Gastrocnemius medialis (tissue), 4 donors: ENCODE measurements at regions not wholly inside any gene's neighbourhood (a gene's known extent, or its start where the extent isn't known, plus 50 kb on each side); places are given as distances from the start of the nearest gene placed in this dataset.

Experiments
- ATAC-seq, 2 donors: fragments of 150-250 bp; one replicate each; pipeline ENCODE4 v1.9.1; 2016
- DNase-seq, 2 donors: peaks; one replicate each; pipeline ENCODE4 v3.0.0-alpha.2; 2019
- H3K27ac ChIP-seq, 4 donors: fragments of 200-600 bp; sonication (generic); 1 replicate in 1 of 4; 2 replicates in 3 of 4; pipeline ENCODE4 v1.5.1; 2016 to 2018; ENCODE audit warnings: mild to moderate bottlenecking in 2 of 4, moderate library complexity in 1 of 4
- H3K27me3 ChIP-seq, 3 donors: fragments of 200-600 bp; sonication (generic) in 2 of 3; 1 replicate in 1 of 3; 2 replicates in 2 of 3; pipeline versions ENCODE4 v1.5.1 to v1.6.0; 2016 to 2019; ENCODE audit warnings: mild to moderate bottlenecking in 1 of 3, moderate library complexity in 1 of 3
- H3K36me3 ChIP-seq, 2 donors: fragments of 200-600 bp; sonication (generic) in 1 of 2; one replicate each; pipeline ENCODE4 v1.5.1; 2017 to 2018
- H3K4me1 ChIP-seq, 2 donors: fragments of 200-600 bp; sonication (generic) in 1 of 2; one replicate each; pipeline ENCODE4 v1.5.1; 2016 to 2017; ENCODE audit warnings: mild to moderate bottlenecking in 2 of 2
- H3K4me3 ChIP-seq, 4 donors: fragments of 200-600 bp; sonication (generic) in 3 of 4; 1 replicate in 1 of 4; 2 replicates in 3 of 4; pipeline ENCODE4 v1.5.1; 2016 to 2019; ENCODE audit warnings: mild to moderate bottlenecking in 2 of 4
- H3K9me3 ChIP-seq, 3 donors: fragments of 200-600 bp; sonication (generic) in 2 of 3; 1 replicate in 1 of 3; 2 replicates in 2 of 3; pipeline ENCODE4 v1.5.1; 2016 to 2019
- CTCF ChIP-seq, 5 experiments: fragments of 450-650 bp in 3 of 5; fragments of 200-600 bp in 2 of 5; sonication (generic) in 2 of 5; IDR thresholded peaks in 4 of 5; conservative IDR thresholded peaks in 1 of 5; 1 replicate in 4 of 5; 2 replicates in 1 of 5; pipeline ENCODE4 v1.5.1; 2016 to 2019; ENCODE audit warnings: antibody characterized with exemption in 5 of 5, mild to moderate bottlenecking in 3 of 5, moderate library complexity in 3 of 5
- POLR2A ChIP-seq, 2 donors: fragments of 450-650 bp; IDR thresholded peaks; one replicate each; pipeline ENCODE4 v1.6.1; 2017; ENCODE audit warnings: antibody characterized with exemption in 2 of 2, mild to moderate bottlenecking in 2 of 2, moderate library complexity in 2 of 2
- in situ Hi-C, 4 donors: fragments of 200-750 bp; cut with MboI; loops; one replicate each; pipeline versions ENCODE4 v1.15.0 to v1.8.0; 2017; ENCODE audit warnings: low sequenced_read_pairs in 4 of 4
- intact Hi-C: fragments of 100-400 bp; cut with DNase I; formaldehyde crosslinking; loops from one replicate; pipeline ENCODE4 v1.15.1; 2023; ENCODE audit warnings: low total_unique reads

- no peak for ATAC-seq
Observed at GRCh38 chr2:4152051-4152450, 448.7 kb downstream of the DCDC2C start.

GRCh38 chr2:4168834-4169233, 465.5 kb downstream of the DCDC2C start:
- Histone ChIP-seq H3K27ac (no peak overlapping the region), H3K9me3 (no peaks in the 10 kb centered on the region), H3K4me3 (no peak overlapping the region), H3K27me3 (no peaks in the 10 kb centered on the region), H3K4me1 (no peaks in the 10 kb centered on the region), H3K36me3 (no peaks in the 10 kb centered on the region)
- intact Hi-C loops (no loop called here), in situ Hi-C loops (no loop called here)
- no peak for ATAC-seq
- no peak for TF ChIP-seq POLR2A (IDR thresholded peaks at IDR 0.05)
- no peak for TF ChIP-seq CTCF (IDR thresholded peaks at IDR 0.05 in 4 of 5, conservative IDR thresholded peaks at IDR 0.05 in 1 of 5)
- no peak for DNase-seq

More at GRCh38 chr2:4152051-4152450, 448.7 kb downstream of the DCDC2C start:
- DNase-seq: no peak
- no peak overlapping the region for H3K4me3 ChIP-seq
- no peaks in the 10 kb centered on the region for H3K9me3 ChIP-seq
- in situ Hi-C loops: no loop called here
- no peaks in the 10 kb centered on the region for H3K36me3 ChIP-seq
- no peaks in the 10 kb centered on the region for H3K4me1 ChIP-seq
- intact Hi-C loops: no loop called here
- no peak overlapping the region for H3K27ac ChIP-seq
- no peaks in the 10 kb centered on the region for H3K27me3 ChIP-seq
- TF ChIP-seq CTCF (IDR thresholded peaks at IDR 0.05 in 4 of 5, conservative IDR thresholded peaks at IDR 0.05 in 1 of 5): no peak
- TF ChIP-seq POLR2A (IDR thresholded peaks at IDR 0.05): no peak

GRCh38 chr2:4174796-4175195, 471.4 kb downstream of the DCDC2C start:
- H3K4me1 ChIP-seq: no peaks in the 10 kb centered on the region
- ATAC-seq (no peak), DNase-seq (no peak)
- H3K27me3 ChIP-seq: no peaks in the 10 kb centered on the region
- no peak overlapping the region for H3K4me3 ChIP-seq
- TF ChIP-seq CTCF (IDR thresholded peaks at IDR 0.05 in 4 of 5, conservative IDR thresholded peaks at IDR 0.05 in 1 of 5) (no peak), POLR2A (IDR thresholded peaks at IDR 0.05) (no peak)
- no peaks in the 10 kb centered on the region for H3K36me3 ChIP-seq
- intact Hi-C loops: no loop called here
- in situ Hi-C loops: no loop called here
- H3K9me3 ChIP-seq: peaks cover 0 to 9% (median 0%) of the 10 kb centered on the region in 3 donors
- no peak overlapping the region for H3K27ac ChIP-seq

- intact Hi-C loops (no loop called here), in situ Hi-C loops (no loop called here)
- Histone ChIP-seq H3K4me3 (no peak overlapping the region), H3K27ac (no peak overlapping the region), H3K9me3 (peaks cover 0 to 9% (median 0%) of the 10 kb centered on the region in 3 donors), H3K36me3 (no peaks in the 10 kb centered on the region), H3K4me1 (no peaks in the 10 kb centered on the region), H3K27me3 (no peaks in the 10 kb centered on the region)
- TF ChIP-seq CTCF (IDR thresholded peaks at IDR 0.05 in 4 of 5, conservative IDR thresholded peaks at IDR 0.05 in 1 of 5): no peak
- TF ChIP-seq POLR2A (IDR thresholded peaks at IDR 0.05): no peak
- ATAC-seq (no peak), DNase-seq (no peak)
Observed at GRCh38 chr2:4175343-4175742, 472.0 kb downstream of the DCDC2C start.

- DNase-seq (no peak), ATAC-seq (no peak)
- Histone ChIP-seq H3K36me3 (no peaks in the 10 kb centered on the region), H3K27me3 (no peaks in the 10 kb centered on the region), H3K9me3 (no peaks in the 10 kb centered on the region), H3K4me1 (no peaks in the 10 kb centered on the region), H3K4me3 (no peak overlapping the region), H3K27ac (no peak overlapping the region)
- intact Hi-C loops: no loop called here
- in situ Hi-C loops: no loop called here
- no peak for TF ChIP-seq POLR2A (IDR thresholded peaks at IDR 0.05)
- TF ChIP-seq CTCF (IDR thresholded peaks at IDR 0.05 in 4 of 5, conservative IDR thresholded peaks at IDR 0.05 in 1 of 5): no peak
Observed at GRCh38 chr2:4180631-4181030, 477.3 kb downstream of the DCDC2C start.
